BJ (cell line): ENCODE measurements at regions not wholly inside any gene's neighbourhood (a gene's known extent, or its start where the extent isn't known, plus 50 kb on each side); places are given as distances from the start of the nearest gene placed in this dataset.

ENCODE experiments used
- CTCF ChIA-PET: fragments of 350-600 bp; formaldehyde crosslinking; extraction: SDS; loops from one replicate; lab custom pipeline; 2021; ENCODE audit warnings: antibody characterized with exemption, inconsistent platforms; lab: Yijun Ruan, JAX
- POLR2A ChIA-PET: fragments of 300-600 bp; sonication (Branson Sonifier 250); formaldehyde crosslinking; extraction: SDS; loops from one replicate; lab custom pipeline; 2021; ENCODE audit warnings: antibody characterized with exemption; lab: Charles Lee
- DNase-seq: peaks from one replicate; pipeline ENCODE4 v3.0.0-alpha.2; 2011; ENCODE audit warnings: low read depth
- H3K27me3 ChIP-seq: 2 replicates; pipeline ENCODE4 v1.6.0; 2011; ENCODE audit warnings: low read length; ENCODE audit not compliant: control insufficient read depth, insufficient read depth
- H3K36me3 ChIP-seq: 2 replicates; pipeline ENCODE4 v1.5.1; 2011; ENCODE audit warnings: low read length; ENCODE audit not compliant: control insufficient read depth, insufficient read depth
- H3K4me3 ChIP-seq: 2 replicates; pipeline ENCODE4 v1.5.1; 2011; ENCODE audit warnings: low read depth, mild to moderate bottlenecking, control low read depth, low read length
- TF ChIP-seq, protein P1 (sequence below): IDR thresholded peaks from 2 replicates; pipeline ENCODE4 v1.5.1; 2011; ENCODE audit warnings: low read depth, mild to moderate bottlenecking, control low read depth, inconsistent platforms, low read length, moderate library complexity; ENCODE audit not compliant: insufficient read depth

DNA sequence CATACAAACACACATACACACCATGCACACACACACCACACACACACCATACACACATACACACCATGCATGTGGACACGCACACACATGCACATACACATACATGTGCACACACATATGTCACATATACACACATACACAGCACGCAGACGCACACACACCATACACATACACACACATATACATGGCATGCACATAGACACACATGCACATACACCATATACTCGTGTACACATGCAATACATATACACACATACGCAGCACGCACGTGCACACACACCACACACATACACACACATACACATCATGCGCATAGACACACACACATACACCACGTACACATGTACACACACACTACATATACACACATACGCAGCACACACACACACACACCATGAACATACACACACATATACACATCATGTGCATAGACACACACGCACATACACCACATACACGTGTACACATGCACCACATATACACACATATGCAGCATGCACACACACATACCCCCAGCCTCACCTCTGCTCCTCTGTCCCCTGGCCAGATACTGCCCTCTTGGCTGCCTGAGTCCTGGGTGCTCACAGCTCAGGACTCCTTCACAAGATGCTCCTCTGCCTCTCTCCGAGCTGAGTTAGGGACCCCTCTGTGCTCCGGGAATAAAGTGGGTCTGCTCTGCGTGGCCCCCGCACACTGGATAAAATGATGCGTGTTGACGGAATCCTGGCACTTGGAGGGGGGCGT lies 70.9 kb upstream of the ARHGEF7 start:
- TF ChIP-seq, protein P1, sequence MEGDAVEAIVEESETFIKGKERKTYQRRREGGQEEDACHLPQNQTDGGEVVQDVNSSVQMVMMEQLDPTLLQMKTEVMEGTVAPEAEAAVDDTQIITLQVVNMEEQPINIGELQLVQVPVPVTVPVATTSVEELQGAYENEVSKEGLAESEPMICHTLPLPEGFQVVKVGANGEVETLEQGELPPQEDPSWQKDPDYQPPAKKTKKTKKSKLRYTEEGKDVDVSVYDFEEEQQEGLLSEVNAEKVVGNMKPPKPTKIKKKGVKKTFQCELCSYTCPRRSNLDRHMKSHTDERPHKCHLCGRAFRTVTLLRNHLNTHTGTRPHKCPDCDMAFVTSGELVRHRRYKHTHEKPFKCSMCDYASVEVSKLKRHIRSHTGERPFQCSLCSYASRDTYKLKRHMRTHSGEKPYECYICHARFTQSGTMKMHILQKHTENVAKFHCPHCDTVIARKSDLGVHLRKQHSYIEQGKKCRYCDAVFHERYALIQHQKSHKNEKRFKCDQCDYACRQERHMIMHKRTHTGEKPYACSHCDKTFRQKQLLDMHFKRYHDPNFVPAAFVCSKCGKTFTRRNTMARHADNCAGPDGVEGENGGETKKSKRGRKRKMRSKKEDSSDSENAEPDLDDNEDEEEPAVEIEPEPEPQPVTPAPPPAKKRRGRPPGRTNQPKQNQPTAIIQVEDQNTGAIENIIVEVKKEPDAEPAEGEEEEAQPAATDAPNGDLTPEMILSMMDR, result no peak
- POLR2A ChIA-PET, result no interaction called here
- no peak for DNase-seq
- Histone ChIP-seq H3K36me3 (no peaks in the 10 kb centered on the region), H3K27me3 (no peaks in the 10 kb centered on the region; the same call in 1 of the 2 replicates), H3K4me3 (no peak overlapping the region)
- CTCF ChIA-PET, result no interaction called here

- H3K27me3 ChIP-seq, result peaks cover 2% of the 10 kb centered on the region; the same call in 1 of the 2 replicates
- no peak for DNase-seq
- no peaks in the 10 kb centered on the region for H3K36me3 ChIP-seq
- TF ChIP-seq, protein P1, result no peak
- ChIA-PET CTCF (no interaction called here), POLR2A (no interaction called here)
- no peak overlapping the region for H3K4me3 ChIP-seq
Observed at GRCh38 chr13:111043575-111043982, 71.5 kb upstream of the ARHGEF7 start.

GRCh38 chr13:111042661-111043226 lies 72.4 kb upstream of the ARHGEF7 start:
- Histone ChIP-seq H3K27me3 (peaks cover 2% of the 10 kb centered on the region; the same call in 1 of the 2 replicates), H3K4me3 (no peak overlapping the region), H3K36me3 (no peaks in the 10 kb centered on the region)
- TF ChIP-seq, protein P1, result no peak
- ChIA-PET CTCF (no interaction called here), POLR2A (no interaction called here)
- no peak for DNase-seq

DNA sequence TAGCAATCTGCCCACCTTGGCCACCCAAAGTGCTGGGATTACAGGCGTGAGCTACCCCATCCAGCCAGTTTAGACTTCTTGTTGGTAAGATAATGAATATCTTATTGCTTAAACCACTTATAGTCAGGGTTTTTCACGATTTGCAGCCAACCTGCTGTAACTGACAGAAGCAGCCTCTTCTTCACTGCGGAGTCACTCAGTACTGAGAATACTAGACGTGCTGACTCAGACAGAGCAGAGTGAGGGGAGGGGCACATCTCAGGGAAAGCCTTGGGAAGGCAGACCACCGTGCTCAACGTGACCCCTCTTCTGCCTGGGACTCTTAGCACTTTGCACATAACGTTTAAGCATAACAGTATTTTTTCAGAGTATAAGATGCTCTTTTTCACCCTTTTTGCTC lies 74.3 kb upstream of the ARHGEF7 start:
- Histone ChIP-seq H3K4me3 (no peak overlapping the region), H3K27me3 (peaks cover 2% of the 10 kb centered on the region; the same call in 1 of the 2 replicates), H3K36me3 (no peaks in the 10 kb centered on the region)
- TF ChIP-seq, protein P1, result no peak
- DNase-seq, result no peak
- ChIA-PET CTCF (no interaction called here), POLR2A (no interaction called here)

DNA sequence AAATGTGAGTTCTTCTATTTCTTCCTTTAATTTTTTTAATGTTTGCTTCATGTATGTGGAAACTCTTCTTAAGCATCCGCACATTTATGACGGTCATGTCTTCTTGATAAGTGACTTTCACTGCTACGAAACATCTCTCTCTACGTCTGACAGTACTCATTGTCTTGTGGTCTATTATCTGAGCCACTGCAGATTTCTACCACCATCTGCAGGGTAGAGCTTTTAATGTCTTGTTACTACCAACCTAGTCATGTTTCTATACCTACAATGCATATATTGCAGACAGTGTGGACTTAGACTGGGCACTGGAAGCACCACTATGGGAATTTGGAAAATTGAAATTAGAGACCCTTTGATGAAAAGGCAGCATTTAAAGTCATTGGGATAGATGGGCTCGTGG lies 75.4 kb upstream of the ARHGEF7 start:
- ChIA-PET CTCF (no interaction called here), POLR2A (no interaction called here)
- no peak for DNase-seq
- TF ChIP-seq, protein P1, result no peak
- H3K27me3 ChIP-seq, result peaks cover 2% of the 10 kb centered on the region; the same call in 1 of the 2 replicates
- H3K36me3 ChIP-seq, result no peaks in the 10 kb centered on the region
- H3K4me3 ChIP-seq, result no peak overlapping the region
